PC-3 (cell line): ENCODE measurements at regions not wholly inside any gene's neighbourhood (a gene's known extent, or its start where the extent isn't known, plus 50 kb on each side); places are given as distances from the start of the nearest gene placed in this dataset.
"Not testable (repeated sequence)": the region's sequence is repeated elsewhere in the genome, so short reads cannot be mapped to it uniquely, and the experiment has no call there.

Source experiments
- ATAC-seq: fragments of 200-7000 bp; cut with Tn5 transposase; 2 replicates; pipeline ENCODE4 v1.9.1; 2020; ENCODE audit warnings: mild to moderate bottlenecking, moderate library complexity
- BruUV-seq: library from RNA; stranded (reverse); fragments of 400-500 nt; replicated peaks from 2 replicates; lab custom pipeline; 2021; lab: Mats Ljungman, UMichigan
- CTCF ChIA-PET: fragments of 300-600 bp; sonication (Branson Sonifier 250); formaldehyde crosslinking; loops from one replicate; lab custom pipeline; 2022; ENCODE audit warnings: antibody characterized with exemption; lab: Charles Lee
- POLR2A ChIA-PET: fragments of 300-600 bp; sonication (Branson Sonifier 250); formaldehyde crosslinking; loops from one replicate; lab custom pipeline; 2022; ENCODE audit warnings: antibody characterized with exemption; ENCODE audit not compliant: unreplicated experiment; lab: Charles Lee
- DNase-seq: peaks from one replicate; pipeline ENCODE4 v3.0.0-alpha.2; 2015
- H2AFZ ChIP-seq: fragments of 300-600 bp; sonication (generic); 2 replicates; pipeline ENCODE4 v1.6.0; 2016; ENCODE audit warnings: antibody characterized with exemption, low read length
- H3F3A ChIP-seq: fragments of 300-600 bp; sonication (generic); one replicate; pipeline ENCODE4 v1.6.0; 2017; ENCODE audit warnings: antibody characterized with exemption, low read length, control low read depth, mild to moderate bottlenecking; ENCODE audit not compliant: unreplicated experiment
- H3K27ac ChIP-seq: fragments of 300-600 bp; sonication (generic); 2 replicates; pipeline ENCODE4 v1.5.1; 2016; ENCODE audit warnings: mild to moderate bottlenecking, low read length
- H3K27me3 ChIP-seq: fragments of 300-600 bp; sonication (generic); 2 replicates; pipeline ENCODE4 v1.6.1; 2016; ENCODE audit warnings: low read length, mixed read lengths
- H3K36me3 ChIP-seq: fragments of 300-600 bp; sonication (generic); 2 replicates; pipeline ENCODE4 v1.6.1; 2016; ENCODE audit warnings: low read depth, mixed run types, low read length, mixed read lengths
- H3K4me1 ChIP-seq: fragments of 300-600 bp; sonication (generic); 2 replicates; pipeline ENCODE4 v1.5.1; 2016; ENCODE audit warnings: low read length; ENCODE audit not compliant: insufficient read depth
- H3K4me2 ChIP-seq: fragments of 300-600 bp; sonication (generic); 2 replicates; pipeline ENCODE4 v1.6.0; 2016; ENCODE audit warnings: low read length
- H3K4me3 ChIP-seq: fragments of 300-600 bp; sonication (generic); 2 replicates; pipeline ENCODE4 v1.5.1; 2016; ENCODE audit warnings: mild to moderate bottlenecking, low read length, mixed read lengths
- H3K79me2 ChIP-seq: fragments of 300-600 bp; sonication (generic); 2 replicates; pipeline ENCODE4 v1.6.1; 2017; ENCODE audit warnings: low read length, mixed read lengths
- H3K9ac ChIP-seq: fragments of 300-600 bp; sonication (generic); 2 replicates; pipeline ENCODE4 v1.6.0; 2016; ENCODE audit warnings: mild to moderate bottlenecking, low read length
- H3K9me2 ChIP-seq: fragments of 300-600 bp; sonication (generic); replicated peaks from 2 replicates; pipeline ENCODE4 v1.6.1; 2016; ENCODE audit warnings: mixed run types, low read length, mixed read lengths
- H3K9me3 ChIP-seq: fragments of 300-600 bp; sonication (generic); 2 replicates; pipeline ENCODE4 v1.6.1; 2016; ENCODE audit warnings: low read length, mixed read lengths
- H4K20me1 ChIP-seq: fragments of 300-600 bp; sonication (generic); 2 replicates; pipeline ENCODE4 v1.6.1; 2016; ENCODE audit warnings: low read length, mixed read lengths
- CTCF ChIP-seq: fragments of 300-600 bp; sonication (generic); conservative IDR thresholded peaks from 2 replicates; pipeline ENCODE4 v1.5.1; 2017; ENCODE audit warnings: antibody characterized with exemption, low read depth, mild to moderate bottlenecking, low read length
- EZH2 ChIP-seq: fragments of 300-600 bp; sonication (generic); IDR thresholded peaks from one replicate; pipeline ENCODE4 v1.6.1; 2017; ENCODE audit warnings: antibody characterized with exemption, mild to moderate bottlenecking, low read length; ENCODE audit not compliant: unreplicated experiment
- EZH2phosphoT487 ChIP-seq: fragments of 300-600 bp; sonication (generic); IDR thresholded peaks from 2 replicates; pipeline ENCODE4 v1.6.1; 2018; ENCODE audit warnings: mild to moderate bottlenecking, antibody characterized with exemption, low read length, borderline replicate concordance
- intact Hi-C: fragments of 100-400 bp; cut with micrococcal nuclease; formaldehyde crosslinking; loops from 2 replicates; pipeline ENCODE4 v1.9.0; 2023

GRCh38 chr18:47380153-47380552 is 128.7 kb upstream of the SKOR2 start:
- no peaks in the 10 kb centered on the region for H3K79me2 ChIP-seq
- H3K27me3 ChIP-seq, result no peaks in the 10 kb centered on the region
- H3K4me2 ChIP-seq, result no peak overlapping the region
- no peaks in the 10 kb centered on the region for H3F3A ChIP-seq
- no peak for DNase-seq
- no peaks in the 10 kb centered on the region for H3K9me2 ChIP-seq
- ChIA-PET POLR2A (no interaction called here), CTCF (no interaction called here)
- H2AFZ ChIP-seq, result no peak overlapping the region
- no peaks in the 10 kb centered on the region for H4K20me1 ChIP-seq
- intact Hi-C loops, result no loop called here
- no peak overlapping the region for H3K27ac ChIP-seq
- no peak overlapping the region for H3K9ac ChIP-seq
- H3K9me3 ChIP-seq, result no peaks in the 10 kb centered on the region
- H3K4me1 ChIP-seq, result no peaks in the 10 kb centered on the region
- BruUV-seq, result no TSS peak
- ATAC-seq, result no peak
- H3K4me3 ChIP-seq, result no peak overlapping the region
- no peak for TF ChIP-seq EZH2
- no peak for TF ChIP-seq CTCF
- no peak for TF ChIP-seq EZH2phosphoT487
- no peaks in the 10 kb centered on the region for H3K36me3 ChIP-seq

GRCh38 chr18:47373465-47373864 is 122.0 kb upstream of the SKOR2 start:
- Histone ChIP-seq H3K79me2 (no peaks in the 10 kb centered on the region), H3K36me3 (no peaks in the 10 kb centered on the region), H4K20me1 (no peaks in the 10 kb centered on the region), H3K27ac (no peak overlapping the region), H3F3A (no peaks in the 10 kb centered on the region), H3K9me3 (no peaks in the 10 kb centered on the region), H3K4me1 (no peaks in the 10 kb centered on the region), H3K4me3 (no peak overlapping the region), H2AFZ (no peak overlapping the region), H3K9me2 (no peaks in the 10 kb centered on the region), H3K4me2 (no peak overlapping the region), H3K9ac (no peak overlapping the region), H3K27me3 (no peaks in the 10 kb centered on the region)
- BruUV-seq, result no TSS peak
- ATAC-seq (no peak), DNase-seq (no peak)
- intact Hi-C loops, result no loop called here
- ChIA-PET POLR2A (no interaction called here), CTCF (no interaction called here)
- TF ChIP-seq EZH2phosphoT487, result no peak
- no peak for TF ChIP-seq CTCF
- no peak for TF ChIP-seq EZH2

- Histone ChIP-seq H3K9me2 (no peaks in the 10 kb centered on the region), H3K9me3 (no peaks in the 10 kb centered on the region), H3K79me2 (no peaks in the 10 kb centered on the region), H3K36me3 (no peaks in the 10 kb centered on the region), H3K27me3 (no peaks in the 10 kb centered on the region), H3K4me2 (no peak overlapping the region), H3K9ac (no peak overlapping the region), H3F3A (no peaks in the 10 kb centered on the region), H3K27ac (no peak overlapping the region), H4K20me1 (no peaks in the 10 kb centered on the region), H3K4me1 (no peaks in the 10 kb centered on the region), H3K4me3 (no peak overlapping the region), H2AFZ (no peak overlapping the region)
- ATAC-seq, result no peak
- ChIA-PET CTCF (no interaction called here), POLR2A (no interaction called here)
- no TSS peak for BruUV-seq
- no peak for DNase-seq
- TF ChIP-seq EZH2, result no peak
- TF ChIP-seq CTCF, result no peak
- TF ChIP-seq EZH2phosphoT487, result no peak
- intact Hi-C loops, result no loop called here
Measured at GRCh38 chr18:47370052-47370451, 118.6 kb upstream of the SKOR2 start.

GRCh38 chr18:47354061-47354460 is 102.6 kb upstream of the SKOR2 start:
- BruUV-seq, H3K4me1 ChIP-seq, H4K20me1 ChIP-seq, H3K27ac ChIP-seq, H3K36me3 ChIP-seq, H3K9me3 ChIP-seq, H3K9ac ChIP-seq, H3K79me2 ChIP-seq, POLR2A ChIA-PET, intact Hi-C loops, ATAC-seq, CTCF ChIA-PET, H2AFZ ChIP-seq, DNase-seq, H3K27me3 ChIP-seq, H3K4me3 ChIP-seq, H3K4me2 ChIP-seq, H3F3A ChIP-seq, H3K9me2 ChIP-seq: not testable (repeated sequence)
